Cardiac fibroblast (primary cell): ENCODE measurements at regions not wholly inside any gene's neighbourhood (a gene's known extent, or its start where the extent isn't known, plus 50 kb on each side); places are given as distances from the start of the nearest gene placed in this dataset.
A peak's percentile ranks its signal among the peaks of the same experiment; 100 is the strongest.

Experiments
- DNase-seq, 2 donors: peaks; one replicate each; pipeline versions ENCODE4 v3.0.0 to v3.0.0-alpha.2; 2010; ENCODE audit warnings: low read depth in 2 of 2
- H3K4me3 ChIP-seq, 2 donors: replicated peaks in 1 of 2; 1 replicate in 1 of 2; 2 replicates in 1 of 2; pipeline ENCODE4 v1.5.1; 2011; ENCODE audit warnings: low read depth in 2 of 2, low read length in 2 of 2, mild to moderate bottlenecking in 2 of 2, moderate library complexity in 1 of 2
- TF ChIP-seq, protein P1 (sequence below): IDR thresholded peaks from one replicate; pipeline ENCODE4 v1.5.1; 2011; ENCODE audit warnings: low read depth, mild to moderate bottlenecking, low read length, inconsistent platforms

DNA sequence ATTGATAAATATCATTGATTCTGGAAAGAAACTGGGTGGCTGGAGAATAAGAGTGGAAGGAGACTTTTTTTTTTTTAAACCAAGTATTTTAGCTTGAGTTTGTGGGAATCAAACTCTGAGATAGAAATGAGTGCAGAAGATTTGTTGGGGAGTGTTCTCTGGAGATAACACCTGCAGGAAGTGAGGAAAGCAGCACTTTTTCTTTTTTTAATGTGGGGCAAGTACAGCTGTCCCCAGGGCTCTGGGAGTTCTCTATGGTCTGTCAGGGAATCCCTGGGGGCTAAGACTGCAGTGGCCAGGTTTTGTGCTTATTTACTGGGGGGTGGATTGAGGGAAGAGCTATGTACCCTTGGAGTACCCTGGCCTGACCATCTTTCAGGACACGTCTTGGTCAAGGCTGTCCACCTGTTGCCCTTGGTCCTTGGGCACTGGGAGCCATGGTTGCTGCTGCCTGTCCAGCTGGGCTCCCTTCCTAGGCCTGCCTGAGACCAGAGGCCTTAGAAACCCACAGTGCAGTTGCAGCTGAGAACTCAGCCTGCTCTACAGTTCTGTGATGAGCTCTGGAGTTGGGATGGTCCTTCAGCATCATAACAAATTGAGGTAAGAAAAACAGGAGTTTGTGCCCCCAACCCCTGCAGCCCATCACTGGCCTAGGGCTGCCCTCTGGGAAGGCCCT, 85.8 kb downstream of the PHAX start:
- H3K4me3 ChIP-seq = no peak overlapping the region
- DNase-seq = no peak
- TF ChIP-seq, protein P1, sequence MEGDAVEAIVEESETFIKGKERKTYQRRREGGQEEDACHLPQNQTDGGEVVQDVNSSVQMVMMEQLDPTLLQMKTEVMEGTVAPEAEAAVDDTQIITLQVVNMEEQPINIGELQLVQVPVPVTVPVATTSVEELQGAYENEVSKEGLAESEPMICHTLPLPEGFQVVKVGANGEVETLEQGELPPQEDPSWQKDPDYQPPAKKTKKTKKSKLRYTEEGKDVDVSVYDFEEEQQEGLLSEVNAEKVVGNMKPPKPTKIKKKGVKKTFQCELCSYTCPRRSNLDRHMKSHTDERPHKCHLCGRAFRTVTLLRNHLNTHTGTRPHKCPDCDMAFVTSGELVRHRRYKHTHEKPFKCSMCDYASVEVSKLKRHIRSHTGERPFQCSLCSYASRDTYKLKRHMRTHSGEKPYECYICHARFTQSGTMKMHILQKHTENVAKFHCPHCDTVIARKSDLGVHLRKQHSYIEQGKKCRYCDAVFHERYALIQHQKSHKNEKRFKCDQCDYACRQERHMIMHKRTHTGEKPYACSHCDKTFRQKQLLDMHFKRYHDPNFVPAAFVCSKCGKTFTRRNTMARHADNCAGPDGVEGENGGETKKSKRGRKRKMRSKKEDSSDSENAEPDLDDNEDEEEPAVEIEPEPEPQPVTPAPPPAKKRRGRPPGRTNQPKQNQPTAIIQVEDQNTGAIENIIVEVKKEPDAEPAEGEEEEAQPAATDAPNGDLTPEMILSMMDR = no peak

DNA sequence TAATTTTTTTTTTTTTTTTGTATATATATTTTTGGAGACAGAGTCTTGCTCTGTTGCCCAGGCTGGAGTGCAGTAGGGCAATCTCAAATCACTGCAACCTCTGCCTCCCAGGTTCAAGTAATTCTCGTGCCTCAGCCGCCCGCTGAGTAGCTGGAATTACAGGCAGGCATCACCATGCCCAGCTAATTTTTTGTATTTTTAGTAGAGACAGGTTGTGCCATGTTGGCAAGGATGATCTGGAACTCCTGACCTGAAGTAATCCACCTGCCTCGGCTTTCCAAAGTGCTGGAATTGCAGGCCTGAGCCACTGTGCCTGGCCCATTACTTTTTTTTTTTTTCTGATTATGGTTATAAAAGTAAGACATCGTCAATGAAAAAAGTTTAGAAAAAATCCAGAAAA, 84.0 kb upstream of the LMNB1 start:
- H3K4me3 ChIP-seq = no peak overlapping the region
- DNase-seq = no peak
- TF ChIP-seq, protein P1 = no peak

DNA sequence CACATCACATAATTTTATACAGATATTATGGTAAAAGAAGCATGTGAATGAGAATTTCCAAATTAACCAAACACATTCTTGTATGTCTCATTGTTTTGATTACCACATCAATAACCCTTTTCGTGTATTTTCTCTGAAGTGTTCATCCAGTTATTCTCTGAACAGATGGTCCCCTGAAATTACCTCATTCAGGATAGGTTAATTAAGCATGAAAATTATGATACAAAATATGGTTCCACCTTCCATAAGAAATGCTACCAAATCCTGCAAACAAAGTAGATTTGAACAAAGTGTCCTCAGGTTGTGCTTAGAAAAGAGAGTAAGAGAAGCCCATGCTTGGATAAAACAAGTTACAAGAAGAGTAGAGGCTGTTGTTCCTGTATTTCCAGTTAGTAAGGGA, 83.1 kb upstream of the LMNB1 start:
- TF ChIP-seq, protein P1 = no peak
- H3K4me3 ChIP-seq = no peak overlapping the region
- DNase-seq = no peak

DNA sequence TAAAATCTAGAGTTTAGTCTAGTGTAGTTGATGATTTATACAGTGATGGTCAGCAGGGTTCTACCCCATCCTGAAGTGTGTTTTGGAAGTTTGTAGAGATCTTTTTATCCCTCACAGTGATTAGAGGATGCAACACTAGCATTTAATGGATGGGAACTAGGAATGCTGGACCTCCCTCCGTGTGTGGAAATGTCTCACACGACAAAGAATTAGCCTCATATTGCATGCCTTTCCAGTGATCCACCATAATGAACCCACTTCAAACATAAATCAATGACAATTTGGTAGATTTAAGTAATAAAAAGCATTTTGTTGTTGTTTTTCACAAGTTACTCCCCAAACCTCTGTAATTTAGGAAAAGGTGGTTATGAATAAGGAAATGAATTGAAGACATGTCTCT, 82.5 kb upstream of the LMNB1 start:
- TF ChIP-seq, protein P1 = no peak
- no peak for DNase-seq
- H3K4me3 ChIP-seq = no peak overlapping the region

DNA sequence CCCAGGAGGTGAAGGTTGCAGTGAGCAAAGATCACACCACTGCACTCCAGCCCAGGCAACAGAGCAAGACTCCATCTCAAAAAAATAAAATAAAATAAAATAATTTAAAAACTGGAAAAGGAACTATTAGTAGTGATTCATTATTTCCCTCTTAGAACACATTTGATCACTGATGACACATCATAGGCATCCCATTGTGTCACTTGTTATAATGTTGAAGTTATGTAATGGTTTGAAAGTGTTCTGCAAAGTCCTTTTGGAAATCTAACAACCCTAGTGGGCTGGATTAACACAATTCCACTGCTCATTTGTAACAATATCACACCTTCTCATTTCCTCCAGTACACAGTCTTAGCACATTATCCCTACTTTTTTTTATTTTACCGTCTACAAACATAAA, 81.8 kb upstream of the LMNB1 start:
- peak in 1 of 2 donors; percentile 33 for DNase-seq
- TF ChIP-seq, protein P1 = no peak
- no peak overlapping the region for H3K4me3 ChIP-seq

DNA sequence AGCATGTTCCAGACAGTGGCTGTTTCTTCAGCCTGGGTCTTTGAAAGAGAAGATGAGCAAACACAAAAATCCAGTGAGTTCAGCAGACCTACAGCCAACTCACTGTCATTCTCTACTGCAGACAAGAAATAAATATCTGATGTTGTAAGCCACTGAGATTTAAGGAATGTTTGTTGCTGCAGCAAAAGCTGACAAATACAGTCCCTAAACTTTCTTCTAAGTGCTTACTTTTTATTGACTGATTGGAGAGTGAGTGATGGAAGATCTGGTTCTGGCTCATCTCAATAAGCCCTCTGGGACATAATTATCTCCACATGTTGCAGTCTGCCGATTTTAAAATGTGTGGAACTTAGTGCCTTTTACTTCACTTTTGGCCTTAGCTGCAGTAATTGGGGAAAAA, 69.9 kb upstream of the LMNB1 start:
- TF ChIP-seq, protein P1 = no peak
- no peak overlapping the region for H3K4me3 ChIP-seq
- no peak for DNase-seq

DNA sequence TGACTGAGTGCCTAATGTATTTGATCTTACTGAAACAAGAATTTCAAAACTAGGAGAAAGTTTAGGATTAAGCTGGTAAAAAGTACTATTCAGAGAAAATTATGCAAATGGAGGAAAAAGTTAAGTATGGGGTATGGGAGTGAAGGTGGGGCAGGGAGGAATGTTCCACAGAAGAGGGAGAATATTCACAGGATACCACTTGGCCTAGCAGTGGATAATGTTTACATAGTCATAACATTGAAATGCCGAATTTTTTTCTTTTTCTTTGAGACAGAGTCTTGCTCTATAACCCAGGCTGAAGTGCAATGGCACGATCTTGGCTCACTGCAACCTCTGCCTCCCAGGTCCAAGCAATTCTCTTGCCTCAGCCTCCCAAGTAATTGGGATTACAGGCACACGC, 61.2 kb upstream of the LMNB1 start:
- H3K4me3 ChIP-seq = no peak overlapping the region
- DNase-seq = no peak
- TF ChIP-seq, protein P1 = no peak
